NCI-H187 (cell line): ENCODE measurements at regions not wholly inside any gene's neighbourhood (a gene's known extent, or its start where the extent isn't known, plus 50 kb on each side); places are given as distances from the start of the nearest gene placed in this dataset.

Source experiments
- DNase-seq, 2 experiments: peaks; one replicate each; lab custom pipeline; 2025; lab: John Stamatoyannopoulos, UW

GRCh38 chr13:29955137-29955650 lies 104.8 kb upstream of the UBL3 start:
- no peak for DNase-seq

DNA sequence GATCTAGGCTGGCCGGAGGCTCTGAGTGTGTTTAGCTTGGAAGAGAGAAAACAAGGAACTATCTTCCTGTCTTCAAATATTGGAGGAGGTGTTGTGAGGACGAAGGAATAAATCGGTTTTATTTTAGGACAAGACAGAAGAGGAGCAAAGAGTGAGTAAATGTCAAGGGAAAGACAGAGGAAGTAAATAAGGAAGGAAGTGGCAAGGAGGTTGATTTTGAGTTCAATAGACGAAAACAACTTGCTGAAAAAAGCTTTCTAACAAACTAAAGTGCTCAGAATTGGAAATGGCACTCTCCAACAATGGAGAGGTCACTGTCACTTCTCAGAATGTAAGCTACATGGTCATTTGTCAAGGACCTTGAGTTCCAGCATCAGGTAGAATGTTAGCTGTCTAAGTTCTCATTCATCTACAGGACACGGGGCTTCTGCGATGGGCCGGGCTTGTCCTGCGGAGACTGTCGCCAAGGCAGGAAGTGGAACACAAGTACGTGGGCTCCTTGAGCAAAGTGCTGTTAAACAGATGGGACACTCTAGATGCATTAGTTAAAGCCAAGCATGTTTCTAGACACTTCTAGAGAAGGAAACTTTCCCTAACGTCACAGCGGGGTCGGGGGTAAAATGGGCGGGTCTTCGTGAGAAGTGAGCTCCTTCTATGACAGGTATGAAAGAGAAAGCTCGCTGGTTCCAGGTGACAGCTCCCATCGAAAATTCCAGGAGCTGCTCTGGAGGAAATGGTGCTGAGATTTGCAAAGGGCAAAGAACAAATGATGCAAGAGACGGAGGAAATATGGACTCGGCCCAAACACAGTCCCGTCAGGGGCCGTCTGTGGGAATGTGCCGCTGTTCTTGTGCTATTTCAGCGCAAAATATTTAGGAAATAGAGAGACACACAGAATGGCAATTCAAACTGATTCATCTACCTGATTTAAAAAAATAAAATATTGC lies 103.9 kb upstream of the UBL3 start:
- DNase-seq: no peak

DNA sequence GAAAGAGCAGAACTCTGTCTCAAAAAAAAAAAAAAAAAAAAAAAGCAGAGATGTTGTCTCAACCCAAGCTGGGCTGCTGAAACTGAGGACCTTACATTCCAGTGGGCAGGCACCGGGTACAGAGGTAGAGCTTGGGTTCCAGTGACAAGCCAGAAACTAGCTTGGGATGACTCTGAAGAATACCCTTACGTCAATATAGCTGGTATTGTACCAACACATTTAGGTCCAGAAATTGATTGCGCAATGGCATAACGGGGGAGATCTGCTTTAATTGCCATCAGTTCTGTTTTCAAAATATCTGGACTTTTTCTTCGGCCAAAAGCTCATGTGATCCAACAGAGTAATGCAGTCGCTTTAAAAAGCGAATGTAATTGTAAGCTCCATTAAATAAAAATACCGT lies 103.1 kb upstream of the UBL3 start:
- DNase-seq: no peak

- DNase-seq: no peak
These were observed 101.8 kb upstream of the UBL3 start for GRCh38 chr13:29952245-29952644.

DNA sequence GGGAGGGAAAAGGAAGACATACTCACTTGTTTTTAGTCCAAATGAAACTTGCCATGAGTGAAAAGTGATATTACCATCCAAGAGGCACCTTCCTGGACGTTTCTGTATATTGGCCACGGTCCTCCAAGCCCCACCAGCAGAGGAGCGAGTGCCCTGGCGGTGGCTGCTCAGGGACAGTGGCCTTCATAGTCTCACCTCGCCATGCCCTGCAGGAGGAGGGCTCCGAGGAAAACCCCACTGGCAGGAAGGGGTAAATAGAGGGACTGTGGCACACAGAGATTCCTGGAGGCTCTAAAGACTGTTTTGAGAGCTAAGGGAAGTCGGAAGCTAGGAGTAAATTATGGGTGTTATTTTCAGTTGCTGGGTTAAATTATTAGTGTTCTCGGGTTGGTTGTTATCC lies 98.4 kb upstream of the UBL3 start:
- no peak for DNase-seq

- DNase-seq: no peak
These were observed 97.8 kb upstream of the UBL3 start for GRCh38 chr13:29948244-29948643.

DNA sequence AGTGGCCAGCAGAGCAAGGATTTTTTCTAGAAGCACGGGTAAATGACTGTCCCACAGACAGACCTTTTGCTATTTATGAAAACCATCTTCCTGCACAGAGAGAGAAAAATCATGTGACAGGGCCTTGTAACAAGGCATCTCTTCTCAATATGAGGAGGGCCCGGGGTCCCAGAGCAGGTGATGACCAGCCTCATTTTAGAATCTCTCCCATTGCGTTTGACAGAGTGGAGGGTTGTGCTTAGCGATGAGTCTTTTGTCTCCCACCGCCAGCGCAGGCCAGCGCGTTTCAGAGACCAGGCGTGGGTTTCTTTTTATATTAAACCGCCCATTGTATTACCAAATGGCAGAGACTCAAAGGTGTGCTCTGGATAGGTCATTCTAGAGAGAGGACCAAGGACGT lies 97.4 kb upstream of the UBL3 start:
- no peak for DNase-seq

- no peak for DNase-seq
These were observed 95.7 kb upstream of the UBL3 start for GRCh38 chr13:29946093-29946492.

DNA sequence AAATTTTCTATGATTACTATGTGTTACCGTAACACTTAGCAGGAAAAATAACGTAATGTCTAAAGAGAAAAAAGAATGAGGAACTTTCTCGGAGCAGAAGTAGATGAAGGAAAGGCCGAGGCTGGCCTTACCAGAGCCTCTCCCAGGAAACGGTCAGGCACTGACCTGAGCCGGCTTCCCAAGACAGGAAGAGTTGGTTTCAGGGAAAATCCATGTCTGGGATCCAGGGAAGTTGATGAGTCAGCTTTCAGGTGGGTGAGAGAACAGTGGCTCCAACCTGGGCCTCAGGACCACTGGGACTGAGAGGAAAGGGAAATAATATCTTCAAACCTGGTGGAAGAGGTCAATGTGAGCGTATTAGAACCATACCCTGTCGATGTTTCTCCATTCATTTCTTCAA lies 93.3 kb upstream of the UBL3 start:
- DNase-seq: no peak

DNA sequence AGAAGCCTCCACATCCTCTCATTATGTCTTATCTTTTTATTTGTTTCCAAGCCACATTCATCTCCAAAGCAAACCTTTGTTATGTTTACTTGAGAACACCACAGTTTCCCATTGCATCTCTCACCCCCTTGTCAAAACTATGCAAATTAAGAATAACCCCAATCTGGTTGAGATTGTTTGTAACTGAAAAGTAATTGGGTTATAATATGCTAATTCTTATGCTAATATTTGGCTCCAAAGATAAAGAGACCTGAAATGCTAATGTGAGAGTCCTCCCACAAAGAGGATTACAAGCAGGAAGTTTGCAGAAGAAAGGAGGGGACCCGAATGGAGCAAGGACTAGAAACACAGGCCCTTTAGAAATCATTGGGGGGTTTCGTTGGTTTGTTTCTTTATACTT lies 92.9 kb upstream of the UBL3 start:
- no peak for DNase-seq

DNA sequence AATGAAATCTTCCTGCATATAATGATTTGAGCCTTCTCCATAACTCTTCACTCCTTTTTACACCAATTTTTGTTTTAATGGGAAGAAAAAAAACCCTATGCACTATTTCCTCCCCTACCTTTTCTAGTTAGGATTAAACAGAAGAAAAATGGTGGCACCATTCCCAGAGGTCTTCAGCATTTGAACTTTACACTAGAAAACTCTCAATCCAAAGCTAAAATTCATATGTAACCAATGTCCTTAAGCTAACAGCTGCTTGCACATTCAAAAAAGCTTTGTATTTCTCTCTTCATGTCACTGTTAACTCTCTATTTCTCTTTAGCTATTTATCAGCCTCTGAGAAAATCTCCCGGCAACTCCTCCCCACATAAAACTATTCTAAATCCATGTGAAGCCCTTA lies 90.3 kb upstream of the UBL3 start:
- no peak for DNase-seq

DNA sequence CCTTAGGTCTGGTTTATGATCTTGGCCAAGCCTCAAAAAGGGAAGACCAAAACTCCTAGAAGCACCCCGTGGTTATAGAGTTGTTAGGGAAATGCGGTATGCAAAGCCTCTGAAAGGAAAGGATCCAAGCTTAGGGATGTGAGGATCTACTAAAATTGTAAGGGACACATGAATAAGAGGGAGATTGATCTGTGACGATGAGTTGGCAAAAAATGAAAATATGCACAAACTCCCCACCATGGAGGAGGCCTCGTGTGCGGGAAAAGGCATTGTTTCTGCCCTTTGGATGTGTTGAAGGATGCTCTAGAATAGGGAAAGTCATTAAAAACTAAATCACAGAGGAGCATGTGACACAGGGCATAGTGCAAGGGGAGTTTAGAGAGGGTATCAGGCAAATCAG lies 88.7 kb upstream of the UBL3 start:
- DNase-seq: no peak

DNA sequence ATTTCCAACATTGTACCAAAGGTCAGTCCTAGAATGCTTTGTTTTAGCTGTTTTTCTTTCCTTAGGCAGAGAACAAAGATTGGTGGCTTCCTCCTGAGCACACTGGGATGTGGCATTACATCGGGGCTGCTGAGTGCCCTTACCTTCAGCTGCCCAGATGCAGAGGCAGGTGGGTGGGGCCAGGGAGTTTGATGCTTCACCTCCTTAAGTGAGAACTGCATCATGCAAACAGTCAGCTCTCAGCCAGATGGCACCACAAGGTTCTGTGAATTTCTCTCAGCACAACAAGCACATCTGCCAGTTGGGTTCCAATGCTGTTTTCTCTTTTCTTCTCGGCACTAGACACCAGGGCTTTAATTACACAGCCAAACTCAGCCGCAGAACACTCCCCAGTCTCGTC lies 87.4 kb upstream of the UBL3 start:
- peak; percentile 10 to 16 for DNase-seq

DNA sequence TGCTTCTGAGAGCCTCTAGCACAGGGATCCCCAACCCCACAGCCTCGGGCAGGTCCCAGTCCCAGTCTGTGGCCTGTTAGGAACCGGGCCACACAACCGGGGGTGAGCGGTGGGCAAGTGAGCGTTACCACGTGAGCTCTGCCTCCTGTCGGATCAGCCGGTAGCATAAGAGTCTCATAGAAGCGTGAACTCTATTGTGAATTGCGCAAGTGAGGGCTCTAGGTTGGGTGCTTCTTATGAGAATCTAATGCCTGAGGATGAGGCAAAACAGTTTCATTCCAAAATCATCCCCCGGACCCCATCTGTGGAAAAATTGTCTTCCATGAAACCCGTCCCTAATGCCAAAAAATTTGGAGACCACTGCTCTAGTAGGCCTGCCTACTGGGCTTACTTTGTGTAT lies 87.0 kb upstream of the UBL3 start:
- DNase-seq: no peak

DNA sequence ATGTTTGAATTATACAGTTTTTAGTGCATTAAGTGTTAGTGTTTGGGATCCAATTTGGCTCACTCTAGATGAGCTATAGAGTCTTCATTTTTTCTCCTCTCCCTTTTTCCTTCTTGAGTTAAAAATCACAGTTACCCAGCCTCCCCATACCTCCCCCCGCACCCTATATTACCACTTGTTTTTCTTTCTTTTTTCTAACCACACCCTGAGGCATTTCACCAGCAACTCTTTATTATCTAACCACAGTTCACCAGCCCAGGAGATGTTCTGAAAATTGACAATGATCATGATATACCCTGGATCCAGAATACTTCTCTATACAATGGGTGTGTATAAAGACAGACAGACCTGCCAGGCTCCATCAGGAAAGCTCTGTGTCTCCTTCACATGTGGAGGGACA lies 86.5 kb upstream of the UBL3 start:
- DNase-seq: no peak

GRCh38 chr13:29936051-29936813 lies 85.8 kb upstream of the UBL3 start:
- DNase-seq: no peak

DNA sequence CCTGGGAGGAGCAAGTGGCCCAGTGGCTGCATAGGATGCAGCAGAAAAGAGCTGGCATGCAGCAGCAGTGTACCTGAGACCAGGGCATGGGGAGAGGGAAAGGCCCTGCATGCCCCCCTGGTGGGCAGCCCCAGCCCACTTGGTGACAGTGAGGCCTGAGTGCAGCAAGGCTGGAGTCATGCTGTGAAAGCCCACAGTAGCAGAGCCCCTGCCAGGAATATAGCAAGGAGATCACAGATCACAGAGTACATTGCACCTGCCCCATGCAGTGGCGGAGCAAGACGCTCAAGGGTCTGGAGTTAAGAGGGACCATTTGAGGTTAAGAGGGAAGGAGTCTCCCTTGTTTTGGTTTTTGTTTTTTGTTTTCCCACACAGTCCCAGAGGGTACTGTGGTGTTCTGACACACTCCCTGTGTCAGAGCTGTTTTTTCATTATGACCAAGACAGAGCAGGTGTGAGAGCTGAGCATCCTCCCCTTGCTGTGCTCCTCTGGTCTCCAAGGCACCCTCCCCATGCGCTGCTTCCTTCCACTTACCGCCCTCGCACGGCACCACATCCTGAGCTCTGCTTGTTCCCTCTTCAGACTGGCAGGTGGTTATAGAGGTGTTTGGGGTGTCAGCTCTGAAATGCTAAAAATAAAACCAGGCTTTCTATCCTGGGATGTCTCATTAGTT lies 85.0 kb upstream of the UBL3 start:
- peak; percentile 56 to 60 for DNase-seq

- DNase-seq: peak; percentile 4 to 60
These were observed 84.3 kb upstream of the UBL3 start for GRCh38 chr13:29934531-29935308.

- DNase-seq: no peak
These were observed 83.0 kb upstream of the UBL3 start for GRCh38 chr13:29933401-29933800.

DNA sequence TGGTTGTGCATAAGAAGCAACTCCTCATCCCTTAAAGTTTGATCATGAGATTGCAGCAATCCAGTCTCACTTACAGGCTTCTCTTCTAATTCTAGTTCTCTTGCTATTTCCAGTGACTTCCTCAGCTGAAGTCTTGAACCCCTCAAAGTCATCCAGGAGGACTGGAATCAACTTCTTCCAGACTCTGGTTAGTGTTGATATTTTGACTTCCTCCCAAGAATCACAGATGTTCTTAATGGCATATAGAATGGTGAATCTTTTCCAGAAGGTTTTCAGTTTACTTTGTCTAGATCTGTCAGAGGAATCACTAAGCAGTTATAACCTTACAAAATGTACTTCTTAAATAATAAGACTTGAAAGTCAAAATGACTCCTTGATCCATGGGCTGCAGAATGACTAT lies 81.3 kb upstream of the UBL3 start:
- DNase-seq: no peak

- DNase-seq: no peak
These were observed 78.8 kb upstream of the UBL3 start for GRCh38 chr13:29929062-29929847.
